A673 (cell line): ENCODE measurements at regions not wholly inside any gene's neighbourhood (a gene's known extent, or its start where the extent isn't known, plus 50 kb on each side); places are given as distances from the start of the nearest gene placed in this dataset.
"Not testable (repeated sequence)": the region's sequence is repeated elsewhere in the genome, so short reads cannot be mapped to it uniquely, and the experiment has no call there.

Experiments
- BruUV-seq: library from RNA; stranded (reverse); fragments of 400-500 nt; replicated peaks from 2 replicates; lab custom pipeline; 2021; lab: Mats Ljungman, UMichigan
- CTCF ChIA-PET: fragments of 300-600 bp; sonication (Branson Sonifier 250); formaldehyde crosslinking; loops from one replicate; lab custom pipeline; 2022; ENCODE audit warnings: antibody characterized with exemption; lab: Charles Lee
- POLR2A ChIA-PET: fragments of 300-600 bp; sonication (Branson Sonifier 250); formaldehyde crosslinking; loops from one replicate; lab custom pipeline; 2022; ENCODE audit warnings: antibody characterized with exemption; ENCODE audit not compliant: low non-redundant PET; lab: Charles Lee
- DNase-seq: peaks from one replicate; pipeline ENCODE4 v3.0.0-alpha.2; 2015; ENCODE audit warnings: low spot score
- H3K27ac ChIP-seq: fragments of 200-600 bp; sonication (generic); 2 replicates; pipeline ENCODE4 v1.5.1; 2016; ENCODE audit warnings: mixed run types, low read depth, mild to moderate bottlenecking, mixed read lengths, antibody characterized with exemption, low read length; ENCODE audit not compliant: poor library complexity, severe bottlenecking
- H3K27me3 ChIP-seq: fragments of 200-600 bp; sonication (generic); replicated peaks from 2 replicates; pipeline ENCODE4 v1.6.1; 2017; ENCODE audit warnings: mixed run types, low read depth, mild to moderate bottlenecking, mixed read lengths, antibody characterized with exemption, low read length; ENCODE audit not compliant: insufficient read depth, poor library complexity
- H3K36me3 ChIP-seq: fragments of 200-600 bp; sonication (generic); 2 replicates; pipeline ENCODE4 v1.6.1; 2016; ENCODE audit warnings: mixed run types, mild to moderate bottlenecking, mixed read lengths, antibody characterized with exemption, low read length; ENCODE audit not compliant: insufficient read depth, poor library complexity, severe bottlenecking
- H3K4me1 ChIP-seq: fragments of 200-600 bp; sonication (generic); 2 replicates; pipeline ENCODE4 v1.6.1; 2017; ENCODE audit warnings: mixed run types, mild to moderate bottlenecking, mixed read lengths, antibody characterized with exemption, low read length; ENCODE audit not compliant: insufficient read depth, poor library complexity, severe bottlenecking
- H3K4me3 ChIP-seq: fragments of 200-600 bp; sonication (generic); 2 replicates; pipeline ENCODE4 v1.5.1; 2016; ENCODE audit warnings: low read depth, mixed run types, mild to moderate bottlenecking, mixed read lengths, low read length; ENCODE audit not compliant: poor library complexity, severe bottlenecking
- H3K9me3 ChIP-seq: fragments of 200-600 bp; sonication (generic); 2 replicates; pipeline ENCODE4 v1.6.1; 2016; ENCODE audit warnings: mixed run types, low read depth, mild to moderate bottlenecking, mixed read lengths, antibody characterized with exemption, low read length; ENCODE audit not compliant: poor library complexity, severe bottlenecking
- CTCF ChIP-seq: fragments of 300-800, 200-600 bp; sonication (generic); conservative IDR thresholded peaks from 2 replicates; pipeline ENCODE4 v1.5.1; 2017; ENCODE audit warnings: low read depth, mild to moderate bottlenecking, antibody characterized with exemption, low read length, moderate library complexity, mixed read lengths
- EZH2 ChIP-seq: fragments of 200-600 bp; sonication (generic); IDR thresholded peaks from 2 replicates; pipeline ENCODE4 v1.6.1; 2017; ENCODE audit warnings: borderline replicate concordance, low read depth, mild to moderate bottlenecking, mixed read lengths, antibody characterized with exemption, low read length; ENCODE audit not compliant: poor library complexity, severe bottlenecking
- intact Hi-C: fragments of 100-400 bp; cut with micrococcal nuclease; formaldehyde crosslinking; loops from one replicate; pipeline ENCODE4 v1.10.0; 2022; ENCODE audit not compliant: unreplicated experiment

GRCh38 chr5:174535669-174536068 lies 188.7 kb upstream of the MSX2 start:
- Histone ChIP-seq H3K27ac (no peak overlapping the region), H3K9me3 (no peaks in the 10 kb centered on the region), H3K4me1 (peaks cover 35% of the 10 kb centered on the region), H3K4me3 (no peak overlapping the region), H3K36me3 (no peaks in the 10 kb centered on the region), H3K27me3 (no peaks in the 10 kb centered on the region)
- no TSS peak for BruUV-seq
- no peak for TF ChIP-seq CTCF
- no peak for TF ChIP-seq EZH2
- POLR2A ChIA-PET, result no interaction called here
- intact Hi-C loops, result no loop called here
- CTCF ChIA-PET, result no interaction called here
- DNase-seq, result peak; percentile 29

- POLR2A ChIA-PET, H3K27me3 ChIP-seq, intact Hi-C loops, H3K9me3 ChIP-seq, H3K27ac ChIP-seq, H3K4me3 ChIP-seq, H3K4me1 ChIP-seq, BruUV-seq, H3K36me3 ChIP-seq, CTCF ChIA-PET, DNase-seq: not testable (repeated sequence)
These were observed 184.6 kb upstream of the MSX2 start for GRCh38 chr5:174539823-174540222.

DNA sequence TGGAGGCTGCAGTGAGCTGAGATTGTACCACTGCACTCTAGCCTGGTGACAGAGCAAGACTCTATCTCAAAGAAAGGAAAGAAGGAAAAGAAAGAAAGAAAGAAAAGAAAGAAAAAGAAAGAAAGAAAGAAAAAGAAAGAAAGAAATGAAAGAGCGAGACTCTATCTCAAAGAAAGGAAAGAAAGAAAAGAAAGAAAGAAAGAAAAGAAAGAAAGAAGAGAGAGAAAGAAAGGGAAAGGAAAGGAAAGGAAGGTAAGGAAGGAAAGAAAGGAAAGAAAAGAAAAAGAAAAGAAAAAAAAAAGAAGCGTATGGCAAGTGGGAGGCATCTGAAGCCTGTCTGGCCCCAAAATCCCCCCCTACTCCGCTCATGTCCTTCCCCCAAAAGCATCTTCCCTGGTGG lies 182.3 kb upstream of the MSX2 start:
- POLR2A ChIA-PET, result no interaction called here
- DNase-seq, result no peak
- H3K27ac ChIP-seq, result no peak overlapping the region
- CTCF ChIA-PET, result no interaction called here
- H3K4me1 ChIP-seq, result no peaks in the 10 kb centered on the region
- BruUV-seq, result no TSS peak
- no peak for TF ChIP-seq CTCF
- TF ChIP-seq EZH2, result no peak
- H3K4me3 ChIP-seq, result no peak overlapping the region
- no peaks in the 10 kb centered on the region for H3K9me3 ChIP-seq
- intact Hi-C loops, result no loop called here
- no peaks in the 10 kb centered on the region for H3K27me3 ChIP-seq
- no peaks in the 10 kb centered on the region for H3K36me3 ChIP-seq

- intact Hi-C loops, result no loop called here
- H3K4me1 ChIP-seq, result no peaks in the 10 kb centered on the region
- no peak for DNase-seq
- no peaks in the 10 kb centered on the region for H3K36me3 ChIP-seq
- no peaks in the 10 kb centered on the region for H3K27me3 ChIP-seq
- no TSS peak for BruUV-seq
- CTCF ChIA-PET, result no interaction called here
- H3K27ac ChIP-seq, result no peak overlapping the region
- POLR2A ChIA-PET, result no interaction called here
- H3K4me3 ChIP-seq, result no peak overlapping the region
- no peaks in the 10 kb centered on the region for H3K9me3 ChIP-seq
- TF ChIP-seq EZH2 (no peak), CTCF (no peak)
These were observed 181.9 kb upstream of the MSX2 start for GRCh38 chr5:174542471-174542870.
